HG02981 (cell line): ENCODE measurements at regions not wholly inside any gene's neighbourhood (a gene's known extent, or its start where the extent isn't known, plus 50 kb on each side); places are given as distances from the start of the nearest gene placed in this dataset.
"Not testable (repeated sequence)": the region's sequence is repeated elsewhere in the genome, so short reads cannot be mapped to it uniquely, and the experiment has no call there.

Experiments
- ATAC-seq: cut with Tn5 transposase; IDR thresholded peaks from one replicate; pipeline ENCODE4 v1.9.1; 2021; ENCODE audit warnings: mild to moderate bottlenecking, moderate library complexity; ENCODE audit not compliant: unreplicated experiment

DNA sequence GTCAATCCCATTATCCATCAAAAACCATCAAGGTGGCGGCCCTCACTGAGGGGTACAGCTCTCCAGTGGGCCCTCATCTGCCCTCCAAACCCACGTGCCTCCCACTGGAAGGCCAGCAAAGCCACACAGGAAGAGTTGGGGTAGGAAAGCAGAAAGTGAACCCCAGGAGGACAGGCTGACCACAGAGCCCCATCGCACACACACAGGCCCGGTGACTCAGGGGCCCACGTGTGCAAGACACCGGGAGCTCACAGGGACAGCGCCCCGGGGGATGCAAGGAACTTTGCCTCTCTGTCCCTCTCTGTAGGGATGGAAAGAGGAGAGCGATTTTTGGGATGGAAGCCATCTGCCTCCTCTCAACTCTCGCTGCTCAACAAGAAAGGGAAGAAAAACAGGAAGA is 85.0 kb upstream of the FRG2C start:
- ATAC-seq = not testable (repeated sequence)

GRCh38 chr3:75579536-75579935 is 84.6 kb upstream of the FRG2C start:
- ATAC-seq = not testable (repeated sequence)

- not testable (repeated sequence) for ATAC-seq
Measured at GRCh38 chr3:75579981-75580782, 83.9 kb upstream of the FRG2C start.

DNA sequence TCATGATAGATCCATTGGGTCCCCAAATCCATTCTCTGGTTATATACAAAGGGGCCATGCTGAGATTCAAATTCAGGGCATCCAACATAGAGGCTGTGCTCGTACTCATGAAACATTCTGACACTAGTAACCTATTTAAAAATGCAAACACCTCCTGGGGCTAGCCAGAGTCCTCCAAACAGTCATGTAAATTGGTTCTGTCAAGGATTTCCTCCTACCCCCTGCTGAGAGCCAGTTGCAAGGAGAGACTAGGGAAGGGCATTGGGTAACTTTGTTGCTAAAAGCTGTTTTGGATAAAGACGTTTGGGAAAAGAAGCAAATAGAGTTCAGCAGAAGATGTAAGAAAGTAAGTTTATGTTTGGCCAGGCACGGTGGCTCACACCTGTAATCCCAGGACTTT is 81.6 kb upstream of the FRG2C start:
- not testable (repeated sequence) for ATAC-seq

DNA sequence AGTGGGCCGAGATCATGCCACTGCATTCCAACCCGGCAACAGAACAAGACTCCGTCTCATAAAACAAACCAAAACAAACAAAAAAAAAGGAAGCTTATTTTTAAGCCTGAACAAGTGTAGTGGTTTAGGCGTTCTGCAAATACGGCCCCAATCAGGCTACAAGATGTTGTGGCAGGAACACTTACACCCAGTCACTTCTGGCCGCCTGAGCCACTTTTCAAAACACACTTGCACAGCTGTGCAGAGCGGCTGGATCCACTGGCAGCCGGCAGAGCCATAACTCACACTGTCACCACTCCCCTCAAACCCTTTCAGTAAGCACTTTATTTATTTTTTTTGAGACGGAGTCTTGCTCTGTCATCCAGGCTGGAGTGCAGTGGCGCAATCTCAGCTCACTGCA is 81.0 kb upstream of the FRG2C start:
- not testable (repeated sequence) for ATAC-seq

DNA sequence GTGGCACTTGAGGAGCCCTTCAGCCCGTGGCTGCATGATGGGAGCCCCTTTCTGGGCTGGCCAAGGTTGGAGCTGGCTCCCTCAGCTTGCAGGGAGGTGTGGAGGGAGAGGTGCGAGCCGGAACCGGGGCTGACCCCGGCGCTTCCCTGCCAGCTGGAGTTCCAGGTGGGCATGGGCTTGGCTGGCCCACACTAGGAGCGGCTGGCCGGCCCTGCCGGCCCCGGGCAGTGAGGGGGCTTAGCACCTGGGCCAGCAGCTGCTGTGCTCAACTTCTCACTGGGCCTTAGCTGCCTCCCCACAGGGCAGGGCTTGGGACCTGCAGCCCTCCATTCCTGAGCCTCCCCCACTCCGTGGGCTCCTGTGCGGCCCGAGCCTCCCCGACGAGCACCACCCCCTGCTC is 76.4 kb upstream of the FRG2C start:
- not testable (repeated sequence) for ATAC-seq

DNA sequence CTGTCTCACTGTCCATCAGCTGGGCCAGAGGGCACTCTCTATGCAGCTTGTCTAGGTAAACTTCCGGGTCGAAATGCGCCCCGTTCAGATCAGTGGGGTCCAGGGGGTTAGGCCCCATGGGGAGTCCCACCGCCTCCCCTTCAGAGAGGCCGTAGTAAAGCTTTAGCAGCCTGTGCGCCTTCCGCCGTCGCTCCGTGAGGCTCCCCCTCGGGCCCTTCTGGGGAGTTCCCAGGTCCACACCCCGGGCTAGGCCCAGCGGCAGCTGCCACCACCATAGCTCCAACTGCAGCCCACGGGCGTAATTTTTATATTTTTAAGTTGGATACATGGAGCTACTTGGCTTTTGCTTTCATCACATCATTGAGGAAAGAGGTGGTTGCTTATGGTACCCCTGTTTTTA is 73.7 kb upstream of the FRG2C start:
- ATAC-seq = not testable (repeated sequence)

GRCh38 chr3:75604286-75604934 is 59.7 kb upstream of the FRG2C start:
- not testable (repeated sequence) for ATAC-seq

GRCh38 chr3:75607996-75608395 is 56.1 kb upstream of the FRG2C start:
- ATAC-seq = not testable (repeated sequence)

- ATAC-seq = not testable (repeated sequence)
Measured at GRCh38 chr3:75609598-75609997, 54.5 kb upstream of the FRG2C start.

GRCh38 chr3:75610773-75611172 is 53.4 kb upstream of the FRG2C start:
- ATAC-seq = no peak

GRCh38 chr3:75611724-75612460 is 52.2 kb upstream of the FRG2C start:
- ATAC-seq = not testable (repeated sequence)
